Mucosa of gallbladder (tissue), 1 donor: ENCODE measurements at regions not wholly inside any gene's neighbourhood (a gene's known extent, or its start where the extent isn't known, plus 50 kb on each side); places are given as distances from the start of the nearest gene placed in this dataset.
"Not testable (repeated sequence)": the region's sequence is repeated elsewhere in the genome, so short reads cannot be mapped to it uniquely, and the experiment has no call there.

Experiments
- DNase-seq: peaks from one replicate; pipeline ENCODE4 v3.0.0-alpha.2; 2020; ENCODE audit warnings: low spot score
- donor health status: DM: no; HTN: no; CAD: no.

DNA sequence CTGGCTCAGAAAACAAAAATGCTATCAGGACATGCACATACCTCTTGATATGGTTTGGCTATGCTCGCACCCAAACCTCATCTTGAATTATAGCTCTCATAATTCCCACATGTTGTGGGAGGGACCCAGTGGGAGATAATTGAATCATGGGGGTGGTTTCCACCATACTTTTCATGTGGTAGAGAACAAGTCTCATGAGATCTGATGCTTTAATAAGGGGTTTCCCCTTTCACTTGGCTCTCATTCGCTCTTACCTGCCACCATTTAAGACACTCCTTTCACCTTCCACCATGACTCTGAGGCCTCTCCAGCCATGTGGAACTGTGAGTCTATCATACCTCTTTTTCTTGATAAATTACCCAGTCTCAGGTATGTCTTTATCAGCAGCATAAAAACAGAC is 958.6 kb downstream of the TRAM1L1 start:
- no peak for DNase-seq

GRCh38 chr4:116122124-116122523 is 963.3 kb downstream of the TRAM1L1 start:
- DNase-seq: no peak

DNA sequence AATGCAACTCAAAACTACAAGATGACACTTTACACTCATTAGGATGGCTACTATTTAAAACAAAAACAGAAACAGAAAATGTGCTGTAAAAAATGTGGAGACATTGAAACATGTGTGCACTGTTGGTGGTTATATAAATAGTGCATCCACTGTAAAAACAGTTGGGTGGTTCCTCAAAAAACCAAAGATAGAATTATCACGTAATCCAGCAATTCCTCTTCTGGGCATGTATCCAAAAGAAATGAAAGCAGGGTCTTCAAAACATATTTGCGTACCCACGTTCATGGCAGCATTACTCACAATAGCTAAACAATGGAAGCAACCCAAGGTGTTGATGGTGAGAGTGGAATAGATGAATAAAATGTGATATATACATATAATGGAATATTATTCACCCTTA is 967.2 kb downstream of the TRAM1L1 start:
- no peak for DNase-seq

- not testable (repeated sequence) for DNase-seq
Observed at GRCh38 chr4:116112861-116113260, 972.5 kb downstream of the TRAM1L1 start.

GRCh38 chr4:116110713-116111112 is 974.7 kb downstream of the TRAM1L1 start:
- no peak for DNase-seq

GRCh38 chr4:116108606-116109005 is 976.8 kb downstream of the TRAM1L1 start:
- no peak for DNase-seq

DNA sequence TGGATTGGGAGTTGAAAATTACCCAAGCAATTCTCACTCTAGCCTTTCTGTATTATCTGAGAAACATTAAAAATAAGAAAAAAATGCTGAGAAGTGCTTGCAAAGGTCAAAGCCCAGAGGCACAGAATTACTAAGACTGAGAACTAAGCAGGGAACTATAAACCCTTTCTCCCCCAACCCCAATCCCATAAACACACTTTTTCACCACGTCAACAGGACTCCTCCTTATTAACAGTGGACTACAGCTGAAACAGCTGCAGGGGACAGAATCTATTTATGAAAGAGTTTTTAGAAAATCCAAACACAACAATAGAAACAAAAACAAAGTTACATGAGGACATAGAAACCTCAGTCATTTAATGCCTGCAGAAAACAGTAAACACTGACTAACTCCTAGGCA is 984.1 kb downstream of the TRAM1L1 start:
- DNase-seq: no peak

DNA sequence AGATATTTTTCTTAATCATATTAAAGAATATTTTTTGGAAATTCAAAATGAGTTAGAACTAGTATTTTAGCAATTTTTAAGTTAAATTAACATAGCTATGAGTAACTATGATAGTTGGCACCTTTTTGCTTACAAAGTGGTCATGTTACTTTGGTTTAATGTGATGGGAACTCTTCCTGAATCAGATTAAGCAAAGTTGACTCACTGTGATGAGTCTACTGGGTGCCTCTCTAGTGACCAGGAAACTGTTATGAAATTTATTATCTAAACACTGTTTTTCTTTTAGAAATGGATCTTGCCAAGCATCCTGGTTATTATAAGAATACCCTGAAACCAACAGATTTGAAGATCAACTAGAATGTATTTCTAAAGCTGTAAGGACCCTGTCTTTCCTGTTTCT is 985.8 kb downstream of the TRAM1L1 start:
- no peak for DNase-seq

DNA sequence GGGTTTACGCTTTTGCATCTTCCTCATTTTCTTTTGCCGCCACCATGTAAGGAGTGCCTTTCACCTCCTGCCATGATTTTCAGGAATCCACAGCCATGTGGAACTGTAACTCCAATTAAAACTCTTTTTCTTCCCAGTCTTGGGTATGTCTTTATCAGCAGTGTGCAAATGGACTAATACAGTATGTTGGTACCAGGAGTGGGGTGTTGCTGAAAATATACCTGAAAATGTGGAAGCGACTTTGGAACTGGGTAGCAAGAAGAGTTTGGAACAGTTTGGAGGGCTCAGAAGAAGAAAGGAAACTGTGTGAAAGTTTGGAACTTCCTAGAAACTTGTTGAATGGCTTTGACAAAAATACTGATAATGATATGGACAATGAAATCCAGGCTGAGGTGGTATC is 983.9 kb upstream of the NDST4 start:
- not testable (repeated sequence) for DNase-seq

DNA sequence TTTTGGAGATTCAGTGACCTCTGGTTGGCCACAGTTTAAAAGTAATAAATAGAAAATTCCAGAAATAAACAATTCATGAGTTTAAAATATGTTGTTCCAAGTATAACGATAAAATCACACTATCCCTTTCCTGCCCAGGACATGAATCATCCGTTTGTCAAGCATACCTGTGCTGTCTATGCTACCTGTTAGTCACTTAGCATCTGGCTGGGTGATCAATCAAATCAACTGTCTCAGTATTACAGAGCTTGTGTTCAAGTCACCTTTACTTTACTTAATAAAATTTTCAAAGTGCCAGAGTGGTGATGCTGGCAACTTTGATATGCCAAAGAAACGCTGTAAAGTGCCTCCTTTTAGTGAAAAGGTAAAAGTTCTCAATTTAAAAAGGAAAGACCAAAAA is 979.5 kb upstream of the NDST4 start:
- no peak for DNase-seq

DNA sequence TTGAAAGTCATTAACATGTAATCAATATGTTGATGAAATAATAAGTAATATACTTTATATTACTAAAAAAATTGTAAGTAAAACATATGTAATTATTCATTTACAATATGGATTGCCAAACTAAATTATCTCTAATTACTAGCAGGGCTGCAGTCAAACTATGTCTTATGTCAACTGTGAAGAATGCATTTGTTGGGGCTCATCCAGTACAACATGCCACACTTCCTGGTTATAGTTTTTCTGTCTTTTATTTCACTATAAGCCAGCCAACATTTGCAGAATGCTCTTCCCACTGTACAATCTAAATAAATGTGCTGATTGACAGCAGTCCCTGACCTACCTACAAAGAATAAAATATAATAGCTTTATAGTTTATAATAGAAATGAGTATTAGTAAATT is 975.4 kb upstream of the NDST4 start:
- no peak for DNase-seq

DNA sequence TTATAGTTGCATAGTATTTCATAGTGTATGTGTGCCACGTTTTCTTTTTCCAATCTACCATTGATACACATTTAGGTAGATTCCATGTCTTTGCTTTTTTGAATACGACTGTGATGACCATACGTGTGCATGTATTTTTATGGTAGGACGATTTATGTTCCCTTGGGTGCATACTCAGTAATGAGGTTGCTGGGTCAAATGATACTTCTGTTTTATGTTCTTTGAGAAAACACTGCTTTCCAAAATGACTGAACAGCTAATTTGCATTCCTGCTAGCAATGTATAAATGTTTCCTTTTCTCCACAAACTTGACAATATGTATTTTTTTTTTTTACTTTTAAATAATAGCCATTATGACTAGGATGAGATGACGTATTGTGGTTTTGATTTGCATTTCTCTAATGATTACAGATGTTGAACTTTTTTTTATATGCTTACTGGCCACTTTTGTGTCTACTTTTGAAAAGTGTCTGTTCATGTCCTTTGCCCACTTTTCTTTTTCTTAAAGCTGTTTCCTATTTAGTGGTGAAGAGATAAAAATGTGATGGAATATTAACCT is 969.5 kb upstream of the NDST4 start:
- no peak for DNase-seq

GRCh38 chr4:116073051-116073450 is 959.6 kb upstream of the NDST4 start:
- DNase-seq: no peak

DNA sequence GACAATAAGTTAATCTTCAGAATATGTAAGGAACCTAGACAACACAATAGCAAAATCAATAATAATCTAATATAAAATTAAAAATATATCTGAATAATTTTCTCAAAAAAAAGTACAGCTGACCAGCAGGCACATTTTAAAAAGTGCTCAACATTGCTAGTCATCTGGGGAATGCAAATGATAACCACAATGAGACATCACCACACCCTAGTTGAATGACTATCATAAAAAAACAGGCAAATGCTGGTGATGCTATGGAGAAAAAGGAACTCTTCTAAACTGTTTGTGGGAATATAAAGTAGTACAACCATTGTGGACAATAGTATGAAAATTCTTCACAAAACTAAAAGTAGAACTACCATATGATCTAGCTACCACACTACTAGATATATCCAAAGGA is 956.9 kb upstream of the NDST4 start:
- no peak for DNase-seq

- no peak for DNase-seq
Observed at GRCh38 chr4:116066711-116067245, 953.4 kb upstream of the NDST4 start.

GRCh38 chr4:116064331-116064730 is 950.9 kb upstream of the NDST4 start:
- no peak for DNase-seq

- no peak for DNase-seq
Observed at GRCh38 chr4:116059361-116059760, 945.9 kb upstream of the NDST4 start.

DNA sequence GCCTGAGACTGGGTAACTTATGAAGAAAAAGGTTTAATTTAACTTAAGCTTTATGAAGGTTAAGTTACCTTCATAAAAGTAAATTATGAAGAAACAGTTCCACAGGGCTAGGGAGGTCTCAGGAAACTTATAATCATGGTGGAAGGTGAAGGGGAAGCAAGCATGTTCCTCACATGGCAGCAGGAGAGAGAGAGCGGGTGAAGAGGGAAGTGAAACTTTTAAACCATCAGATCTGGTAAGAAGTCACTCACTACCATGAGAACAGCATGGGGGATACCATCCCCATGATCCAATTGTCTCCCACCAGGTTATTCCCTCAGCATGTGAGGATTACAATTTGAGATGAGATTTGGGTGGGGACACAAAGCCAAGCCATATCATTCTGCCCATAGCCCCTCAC is 944.7 kb upstream of the NDST4 start:
- no peak for DNase-seq

DNA sequence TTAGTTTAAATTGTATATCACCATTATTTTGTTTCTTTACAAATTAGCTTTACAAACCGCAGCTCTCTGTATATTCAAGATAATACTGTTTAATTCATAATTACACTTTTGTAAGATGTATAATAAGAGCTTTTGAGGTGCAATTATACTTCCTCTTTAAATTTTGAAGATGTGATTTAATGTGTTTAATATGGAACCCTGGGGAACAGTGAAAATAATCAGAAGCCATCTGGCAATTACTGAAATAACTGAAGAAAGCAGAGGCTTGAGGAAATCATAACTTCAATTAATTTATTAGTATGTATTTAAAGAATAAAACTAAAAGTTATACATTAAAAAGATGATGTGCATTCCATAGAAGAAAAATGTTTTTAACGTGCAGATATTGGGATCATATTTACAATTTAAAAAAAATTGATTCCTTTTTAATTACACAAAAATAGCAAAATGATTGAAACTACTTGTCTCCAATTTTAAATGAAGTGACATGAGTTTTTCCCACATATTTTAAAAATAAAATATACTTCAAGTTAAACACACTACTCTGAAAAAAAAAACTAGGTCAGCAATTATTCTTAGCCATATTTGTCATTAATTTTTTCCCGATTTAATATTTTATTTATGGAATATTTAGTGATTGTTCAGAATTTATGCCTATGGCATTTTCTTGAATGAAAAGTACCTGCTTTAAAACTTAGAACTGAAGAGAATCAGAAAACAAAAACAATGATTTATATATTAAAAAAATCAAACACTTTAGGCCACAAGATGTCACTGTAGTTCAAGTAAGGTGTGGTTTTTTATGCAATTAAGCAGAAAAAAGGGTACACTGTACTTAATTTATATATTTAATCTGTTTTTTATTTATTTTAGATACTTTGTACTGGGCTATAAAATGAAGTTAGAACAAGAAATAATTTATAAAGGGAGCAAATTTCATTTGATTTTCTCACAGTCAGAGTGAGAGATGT is 942.7 kb upstream of the NDST4 start:
- no peak for DNase-seq

DNA sequence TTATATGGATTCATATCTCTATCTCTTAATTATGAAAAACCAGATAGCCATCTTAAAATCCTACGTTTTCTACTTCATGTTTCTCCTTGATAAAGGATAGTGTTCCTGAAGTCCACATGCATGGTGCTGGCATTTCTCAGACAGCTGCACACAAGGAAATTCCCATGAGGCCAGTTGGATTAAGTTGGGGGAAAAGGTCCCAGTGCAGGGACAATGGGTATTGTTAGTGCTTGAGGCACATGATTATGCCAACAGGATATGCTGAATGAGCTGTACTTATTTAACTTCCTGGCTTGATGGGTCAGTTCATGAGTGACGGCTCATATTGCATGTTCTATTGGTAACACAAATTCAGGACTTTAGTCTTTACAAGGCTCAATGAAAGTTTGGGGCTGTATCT is 913.9 kb upstream of the NDST4 start:
- DNase-seq: no peak

DNA sequence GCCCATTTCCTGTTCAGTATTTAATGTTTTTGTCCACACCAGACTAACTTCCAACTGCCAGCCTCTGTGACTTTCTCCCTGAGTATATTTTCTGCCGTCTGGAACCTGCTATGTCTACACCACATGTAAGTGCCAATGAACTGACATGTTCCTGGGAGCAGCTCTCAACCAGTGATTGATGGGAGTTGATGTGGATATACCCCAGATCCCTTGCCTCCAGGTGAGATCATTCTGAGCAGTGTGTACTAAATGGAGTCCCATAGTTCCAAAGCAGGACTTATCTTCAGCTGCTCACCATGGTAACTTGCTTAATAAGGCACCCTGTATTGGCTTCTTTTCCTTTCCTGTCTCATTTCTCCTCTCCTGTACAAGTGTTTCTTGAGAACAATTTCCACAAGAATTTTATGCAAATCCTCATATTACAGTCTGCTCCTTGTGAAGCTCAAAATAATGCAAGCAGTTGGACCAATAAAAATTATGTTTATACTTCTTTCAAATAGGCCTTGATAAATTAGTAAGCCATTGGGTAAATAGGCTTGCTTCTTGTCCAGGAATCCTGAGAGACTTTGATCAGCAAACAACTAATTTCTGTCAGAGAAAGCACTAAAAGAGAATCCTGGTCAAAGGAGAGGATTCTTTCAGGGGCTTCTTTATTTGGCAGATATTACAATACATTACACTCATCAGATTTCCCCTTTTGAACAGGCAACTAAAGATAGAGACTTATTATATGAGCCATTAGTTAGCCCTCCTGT is 911.7 kb upstream of the NDST4 start:
- DNase-seq: no peak

DNA sequence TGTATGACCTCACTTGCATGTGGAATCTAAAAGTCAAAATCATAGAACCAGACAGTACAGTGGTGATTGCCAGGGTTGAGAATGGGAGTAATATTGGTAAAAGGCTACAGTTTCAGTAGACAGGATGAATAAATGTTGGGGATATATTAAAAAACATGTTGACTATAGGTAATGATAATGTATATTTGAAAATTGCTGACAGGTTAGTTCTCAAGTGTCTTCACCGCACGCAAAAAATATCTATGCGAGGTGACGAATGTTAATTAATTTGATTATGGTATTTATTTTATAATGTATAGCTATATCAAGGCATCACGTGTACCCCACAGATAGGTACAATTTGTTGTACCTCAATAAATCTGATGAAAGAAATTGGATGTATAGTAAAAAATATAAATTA is 909.6 kb upstream of the NDST4 start:
- DNase-seq: no peak
